ENCODE measurements at regions not wholly inside any gene's neighbourhood (a gene's known extent, or its start where the extent isn't known, plus 50 kb on each side); places are given as distances from the start of the nearest gene placed in this dataset.

- H3K9me3 ChIP-seq: no peaks in the 10 kb centered on the region
Measured at GRCh38 chr2:37867166-37867565, 57.9 kb upstream of the RMDN2 start.

GRCh38 chr2:37868866-37869265, 56.2 kb upstream of the RMDN2 start:
- Histone ChIP-seq H3K36me3 (no peaks in the 10 kb centered on the region), H3K4me1 (ENCODE audit: insufficient read depth) (peaks cover 6% of the 10 kb centered on the region), H3K27ac (no peak overlapping the region), H3K4me3 (no peak overlapping the region), H3K9me3 (no peaks in the 10 kb centered on the region), H3K27me3 (no peaks in the 10 kb centered on the region)
- no peak for DNase-seq
- TF ChIP-seq EP300 (IDR thresholded peaks at IDR 0.05): no peak
- no peak for TF ChIP-seq POLR2A (IDR thresholded peaks at IDR 0.05)
- no peak for TF ChIP-seq CTCF (IDR thresholded peaks at IDR 0.05)
- intact Hi-C loops (cut with DNase I): no loop called here
- 43 to 48% (median 48%) methylated on average over 2 of the region's 2 CpGs for WGBS, 3 donors

More at GRCh38 chr2:37867166-37867565, 57.9 kb upstream of the RMDN2 start:
- TF ChIP-seq CTCF (IDR thresholded peaks at IDR 0.05): no peak
- no peak for TF ChIP-seq POLR2A (IDR thresholded peaks at IDR 0.05)
- no peak for TF ChIP-seq EP300 (IDR thresholded peaks at IDR 0.05)
- Histone ChIP-seq H3K4me1 (ENCODE audit: insufficient read depth) (peaks cover 3% of the 10 kb centered on the region), H3K27me3 (no peaks in the 10 kb centered on the region), H3K4me3 (no peak overlapping the region), H3K36me3 (no peaks in the 10 kb centered on the region), H3K27ac (no peak overlapping the region)
- WGBS, 3 donors: 93 to 94% (median 94%) methylated on average over 2 of the region's 2 CpGs
- intact Hi-C loops (cut with DNase I): no loop called here
- DNase-seq: no peak

- H3K36me3 ChIP-seq: no peaks in the 10 kb centered on the region
- H3K27ac ChIP-seq: no peak overlapping the region
- intact Hi-C loops (cut with DNase I): no loop called here
- 71 to 97% (median 72%) methylated on average over 2 of the region's 2 CpGs for WGBS, 3 donors
- TF ChIP-seq CTCF (IDR thresholded peaks at IDR 0.05): no peak
- TF ChIP-seq EP300 (IDR thresholded peaks at IDR 0.05): no peak
- no peak for TF ChIP-seq POLR2A (IDR thresholded peaks at IDR 0.05)
- no peaks in the 10 kb centered on the region for H3K27me3 ChIP-seq
- no peak overlapping the region for H3K4me3 ChIP-seq
- no peak for DNase-seq
- no peaks in the 10 kb centered on the region for H3K9me3 ChIP-seq
- H3K4me1 ChIP-seq (ENCODE audit: insufficient read depth): peaks cover 6% of the 10 kb centered on the region
Measured at GRCh38 chr2:37869304-37869703, 55.8 kb upstream of the RMDN2 start.

- H3K27ac ChIP-seq: no peak overlapping the region
- no peak for TF ChIP-seq EP300 (IDR thresholded peaks at IDR 0.05)
- no peak for TF ChIP-seq POLR2A (IDR thresholded peaks at IDR 0.05)
- no peak for TF ChIP-seq CTCF (IDR thresholded peaks at IDR 0.05)
- no peaks in the 10 kb centered on the region for H3K27me3 ChIP-seq
- intact Hi-C loops (cut with DNase I): loop anchor here in 2 of 4 donors (5.0 to 10.0 kb wide), 2 partner anchors 32 to 455 kb away; no protein-coding TSS in a partner anchor
- no peak for DNase-seq
- no peaks in the 10 kb centered on the region for H3K36me3 ChIP-seq
- H3K4me3 ChIP-seq: no peak overlapping the region
- 58 to 76% (median 72%) methylated on average over 1 of the region's 1 CpG for WGBS, 3 donors
- H3K4me1 ChIP-seq (ENCODE audit: insufficient read depth): peaks cover 6% of the 10 kb centered on the region
- H3K9me3 ChIP-seq: no peaks in the 10 kb centered on the region
Measured at GRCh38 chr2:37869771-37870170, 55.3 kb upstream of the RMDN2 start.

Measured in ovary (tissue), 7 donors.